HFFc6 (cell line): ENCODE measurements at regions not wholly inside any gene's neighbourhood (a gene's known extent, or its start where the extent isn't known, plus 50 kb on each side); places are given as distances from the start of the nearest gene placed in this dataset.

Experiments
- DNase-seq: peaks from one replicate; pipeline ENCODE4 v3.0.0-alpha.2; 2018
- H3K27ac Mint-ChIP-seq: 2 replicates; pipeline ENCODE4 v1.8.0; 2020; ENCODE audit warnings: mild to moderate bottlenecking, mixed read lengths
- H3K27me3 Mint-ChIP-seq: 2 replicates; pipeline ENCODE4 v1.8.0; 2021; ENCODE audit warnings: mild to moderate bottlenecking, moderate library complexity, mixed read lengths; ENCODE audit not compliant: insufficient read depth
- H3K36me3 Mint-ChIP-seq: 2 replicates; pipeline ENCODE4 v1.8.0; 2021; ENCODE audit warnings: low read depth, mixed read lengths
- H3K4me1 Mint-ChIP-seq: 2 replicates; pipeline ENCODE4 v1.8.0; 2020; ENCODE audit warnings: low read depth, mixed read lengths
- H3K4me3 Mint-ChIP-seq: 2 replicates; pipeline ENCODE4 v1.8.0; 2020; ENCODE audit warnings: mild to moderate bottlenecking, moderate library complexity, mixed read lengths
- H3K9me3 Mint-ChIP-seq: 2 replicates; pipeline ENCODE4 v1.8.0; 2020; ENCODE audit warnings: mild to moderate bottlenecking, mixed read lengths
- CTCF ChIP-seq: fragments of 200-600 bp; sonication (generic); IDR thresholded peaks from 2 replicates; pipeline ENCODE4 v1.5.0; 2021; ENCODE audit warnings: antibody characterized with exemption, mild to moderate bottlenecking

GRCh38 chr2:184302506-184302905 lies 295.8 kb upstream of the ZNF804A start:
- Mint-ChIP-seq H3K27ac (no peak overlapping the region), H3K9me3 (peaks cover 13% of the 10 kb centered on the region)

GRCh38 chr2:184304006-184304405 lies 294.3 kb upstream of the ZNF804A start:
- Mint-ChIP-seq H3K27ac (no peak overlapping the region), H3K9me3 (peaks cover 12% of the 10 kb centered on the region)
- no peak for DNase-seq

More at GRCh38 chr2:184302506-184302905, 295.8 kb upstream of the ZNF804A start:
- Mint-ChIP-seq H3K4me1 (no peaks in the 10 kb centered on the region), H3K27me3 (no peaks in the 10 kb centered on the region), H3K4me3 (no peak overlapping the region), H3K36me3 (no peaks in the 10 kb centered on the region; the same call in 1 of the 2 replicates)
- no peak for TF ChIP-seq CTCF
- DNase-seq: no peak

GRCh38 chr2:184305105-184305504 lies 293.2 kb upstream of the ZNF804A start:
- H3K27ac Mint-ChIP-seq: no peak overlapping the region
- no peak overlapping the region for H3K4me3 Mint-ChIP-seq
- no peak for DNase-seq
- no peaks in the 10 kb centered on the region; the same call in 1 of the 2 replicates for H3K36me3 Mint-ChIP-seq
- H3K9me3 Mint-ChIP-seq: peaks cover 12% of the 10 kb centered on the region
- H3K27me3 Mint-ChIP-seq: no peaks in the 10 kb centered on the region
- H3K4me1 Mint-ChIP-seq: no peaks in the 10 kb centered on the region
- TF ChIP-seq CTCF: no peak

More at GRCh38 chr2:184304006-184304405, 294.3 kb upstream of the ZNF804A start:
- no peak for TF ChIP-seq CTCF
- Mint-ChIP-seq H3K36me3 (no peaks in the 10 kb centered on the region; the same call in 1 of the 2 replicates), H3K4me1 (no peaks in the 10 kb centered on the region), H3K4me3 (no peak overlapping the region), H3K27me3 (no peaks in the 10 kb centered on the region)

- H3K27me3 Mint-ChIP-seq: no peaks in the 10 kb centered on the region
- no peak for DNase-seq
- TF ChIP-seq CTCF: no peak
- H3K27ac Mint-ChIP-seq: no peak overlapping the region
- peaks cover 12% of the 10 kb centered on the region for H3K9me3 Mint-ChIP-seq
- H3K4me1 Mint-ChIP-seq: no peaks in the 10 kb centered on the region
- H3K4me3 Mint-ChIP-seq: no peak overlapping the region
- H3K36me3 Mint-ChIP-seq: no peaks in the 10 kb centered on the region; the same call in 1 of the 2 replicates
Observed at GRCh38 chr2:184308706-184309105, 289.6 kb upstream of the ZNF804A start.

GRCh38 chr2:184312970-184313369 lies 285.4 kb upstream of the ZNF804A start:
- DNase-seq: no peak
- H3K27ac Mint-ChIP-seq: no peak overlapping the region
- H3K36me3 Mint-ChIP-seq: no peaks in the 10 kb centered on the region
- H3K27me3 Mint-ChIP-seq: no peaks in the 10 kb centered on the region
- no peaks in the 10 kb centered on the region for H3K4me1 Mint-ChIP-seq
- H3K4me3 Mint-ChIP-seq: no peak overlapping the region
- no peak for TF ChIP-seq CTCF
- peaks cover 14% of the 10 kb centered on the region for H3K9me3 Mint-ChIP-seq

GRCh38 chr2:184314829-184315228 lies 283.5 kb upstream of the ZNF804A start:
- DNase-seq: no peak
- Mint-ChIP-seq H3K4me1 (no peaks in the 10 kb centered on the region), H3K4me3 (no peak overlapping the region), H3K27ac (no peak overlapping the region), H3K27me3 (no peaks in the 10 kb centered on the region), H3K36me3 (no peaks in the 10 kb centered on the region), H3K9me3 (peaks cover 14% of the 10 kb centered on the region)
- TF ChIP-seq CTCF: no peak
